Osteocyte (in vitro differentiated cells): ENCODE measurements at regions not wholly inside any gene's neighbourhood (a gene's known extent, or its start where the extent isn't known, plus 50 kb on each side); places are given as distances from the start of the nearest gene placed in this dataset.

Experiments
- DNase-seq: peaks from one replicate; pipeline ENCODE4 v3.0.0; 2021; ENCODE audit warnings: mixed read lengths; ENCODE audit not compliant: unreplicated experiment; ENCODE audit errors: extremely low spot score
- H3K27ac Mint-ChIP-seq: one replicate; pipeline ENCODE4 v1.8.0; 2021; ENCODE audit warnings: mild to moderate bottlenecking, mixed read lengths; ENCODE audit not compliant: unreplicated experiment
- H3K27me3 Mint-ChIP-seq: one replicate; pipeline ENCODE4 v1.8.0; 2021; ENCODE audit warnings: mixed read lengths; ENCODE audit not compliant: unreplicated experiment
- H3K36me3 Mint-ChIP-seq: one replicate; pipeline ENCODE4 v1.8.0; 2021; ENCODE audit warnings: mixed read lengths; ENCODE audit not compliant: unreplicated experiment
- H3K4me1 Mint-ChIP-seq: one replicate; pipeline ENCODE4 v1.8.0; 2021; ENCODE audit warnings: mixed read lengths; ENCODE audit not compliant: unreplicated experiment
- H3K4me3 Mint-ChIP-seq: one replicate; pipeline ENCODE4 v1.8.0; 2021; ENCODE audit warnings: mild to moderate bottlenecking, moderate library complexity, mixed read lengths; ENCODE audit not compliant: unreplicated experiment
- H3K9me3 Mint-ChIP-seq: one replicate; pipeline ENCODE4 v1.8.0; 2021; ENCODE audit warnings: mixed read lengths; ENCODE audit not compliant: unreplicated experiment
- CTCF ChIP-seq: fragments of 200-600 bp; sonication (generic); IDR thresholded peaks from 2 replicates; pipeline ENCODE4 v1.5.0; 2021; ENCODE audit warnings: antibody characterized with exemption, mild to moderate bottlenecking, moderate library complexity

GRCh38 chr10:130915065-130915464 is 396.5 kb downstream of the TCERG1L start:
- no peaks in the 10 kb centered on the region for H3K27me3 Mint-ChIP-seq
- DNase-seq: peak; percentile 60
- H3K36me3 Mint-ChIP-seq: no peaks in the 10 kb centered on the region
- no peak for TF ChIP-seq CTCF
- peaks cover 60% of the 10 kb centered on the region for H3K9me3 Mint-ChIP-seq
- no peak overlapping the region for H3K4me3 Mint-ChIP-seq
- no peaks in the 10 kb centered on the region for H3K4me1 Mint-ChIP-seq
- no peak overlapping the region for H3K27ac Mint-ChIP-seq

GRCh38 chr10:130921461-130921860 is 390.1 kb downstream of the TCERG1L start:
- no peak overlapping the region for H3K4me3 Mint-ChIP-seq
- H3K4me1 Mint-ChIP-seq: no peaks in the 10 kb centered on the region
- no peak overlapping the region for H3K27ac Mint-ChIP-seq
- no peaks in the 10 kb centered on the region for H3K27me3 Mint-ChIP-seq
- H3K9me3 Mint-ChIP-seq: peaks cover 35% of the 10 kb centered on the region
- peak; percentile 78 for DNase-seq
- H3K36me3 Mint-ChIP-seq: no peaks in the 10 kb centered on the region
- TF ChIP-seq CTCF: no peak

DNA sequence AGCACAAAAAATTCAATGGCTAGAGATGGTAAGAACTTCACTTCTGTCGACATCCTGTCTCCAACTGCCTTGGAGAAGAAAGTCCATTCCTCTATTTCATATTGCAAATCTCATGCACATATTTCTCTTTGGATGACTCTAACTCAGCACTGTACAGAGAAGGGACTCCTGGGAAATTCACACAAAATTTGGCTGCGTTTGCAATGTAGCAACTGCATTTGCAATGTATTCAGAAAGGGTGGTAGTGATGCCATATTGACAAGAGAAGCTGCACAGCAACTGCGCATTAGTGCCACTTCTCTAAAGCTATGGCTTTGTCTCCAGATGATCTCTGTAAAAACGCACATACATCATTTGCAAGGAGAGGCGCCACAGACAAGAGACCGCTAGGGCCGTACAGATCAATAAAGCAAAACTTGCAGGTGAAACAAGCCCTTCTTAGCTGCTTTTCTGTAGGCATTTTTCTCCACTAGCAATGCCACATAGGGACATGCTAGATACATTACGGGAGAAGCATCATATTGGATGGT is 389.5 kb downstream of the TCERG1L start:
- no peak for TF ChIP-seq CTCF
- H3K27me3 Mint-ChIP-seq: no peaks in the 10 kb centered on the region
- H3K36me3 Mint-ChIP-seq: no peaks in the 10 kb centered on the region
- peaks cover 29% of the 10 kb centered on the region for H3K9me3 Mint-ChIP-seq
- H3K27ac Mint-ChIP-seq: no peak overlapping the region
- no peaks in the 10 kb centered on the region for H3K4me1 Mint-ChIP-seq
- DNase-seq: peak; percentile 8
- H3K4me3 Mint-ChIP-seq: no peak overlapping the region

- H3K4me1 Mint-ChIP-seq: no peaks in the 10 kb centered on the region
- TF ChIP-seq CTCF: no peak
- H3K9me3 Mint-ChIP-seq: peaks cover 29% of the 10 kb centered on the region
- no peaks in the 10 kb centered on the region for H3K36me3 Mint-ChIP-seq
- DNase-seq: no peak
- no peaks in the 10 kb centered on the region for H3K27me3 Mint-ChIP-seq
- no peak overlapping the region for H3K27ac Mint-ChIP-seq
- no peak overlapping the region for H3K4me3 Mint-ChIP-seq
Observed at GRCh38 chr10:130923596-130923995, 387.9 kb downstream of the TCERG1L start.

DNA sequence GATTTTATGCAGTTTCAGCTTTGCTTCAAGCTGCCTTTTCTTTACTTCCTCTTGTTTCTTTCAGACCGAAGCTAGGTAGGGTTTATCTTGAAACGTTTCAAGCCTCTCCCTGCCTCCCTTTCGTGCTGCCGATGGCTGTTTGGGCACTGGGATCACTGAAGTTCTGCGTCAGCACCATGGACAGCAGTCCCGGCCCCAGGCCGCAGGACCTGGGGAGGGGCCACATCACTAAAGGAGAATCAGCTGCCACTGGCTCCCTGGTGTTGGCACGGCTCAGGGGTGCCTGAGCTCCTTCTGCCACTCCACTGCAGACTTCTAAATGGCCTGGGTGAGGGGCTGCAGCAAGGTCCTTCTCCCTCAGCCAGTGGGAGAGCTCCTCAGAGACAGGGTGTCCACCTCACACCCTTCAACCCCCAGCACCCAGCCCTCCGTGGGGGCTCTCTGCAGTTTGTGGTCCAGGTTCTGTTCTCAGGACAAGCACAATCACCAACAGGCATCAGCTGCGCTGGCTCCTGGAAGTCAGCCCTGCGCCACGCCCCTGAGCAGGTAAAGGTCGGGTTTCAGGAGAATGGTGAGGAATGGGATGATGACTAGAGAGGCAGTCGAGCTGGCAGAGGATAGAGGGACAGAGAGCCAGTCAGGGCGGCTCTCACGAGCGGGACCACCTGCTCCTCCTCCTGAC is 387.2 kb downstream of the TCERG1L start:
- peak; percentile 69 for DNase-seq

More for the DNA sequence above, 387.2 kb downstream of the TCERG1L start:
- H3K36me3 Mint-ChIP-seq: no peaks in the 10 kb centered on the region
- no peak overlapping the region for H3K4me3 Mint-ChIP-seq
- peaks cover 22% of the 10 kb centered on the region for H3K9me3 Mint-ChIP-seq
- H3K4me1 Mint-ChIP-seq: no peaks in the 10 kb centered on the region
- no peak for TF ChIP-seq CTCF
- no peaks in the 10 kb centered on the region for H3K27me3 Mint-ChIP-seq
- no peak overlapping the region for H3K27ac Mint-ChIP-seq
